K562 (cell line): ENCODE measurements at regions not wholly inside any gene's neighbourhood (a gene's known extent, or its start where the extent isn't known, plus 50 kb on each side); places are given as distances from the start of the nearest gene placed in this dataset.

Source experiments
- ATAC-seq: fragments of 200-7000 bp; cut with Tn5 transposase; 3 replicates; pipeline ENCODE4 v1.9.1; 2020; ENCODE audit warnings: moderate library complexity
- BruUV-seq: library from RNA; stranded (reverse); fragments of 400-500 nt; replicated peaks from 2 replicates; lab custom pipeline; 2021; lab: Mats Ljungman, UMichigan
- CTCF ChIA-PET: fragments of 300-600 bp; formaldehyde crosslinking; extraction: SDS; loops from one replicate; lab custom pipeline; 2021; ENCODE audit warnings: low intra/inter-chr PET ratio; lab: Yijun Ruan, JAX
- POLR2A ChIA-PET: fragments of 300-600, 350-650 bp; sonication (Branson Sonifier 250); formaldehyde crosslinking; extraction: SDS; loops from one replicate; lab custom pipeline; 2021; ENCODE audit warnings: antibody characterized with exemption, inconsistent platforms; lab: Yijun Ruan, JAX
- DNase-seq, 4 experiments: peaks; one replicate each; pipeline versions ENCODE4 v3.0.0 to v3.0.0-alpha.2; 2011 to 2018; ENCODE audit warnings: low spot score in 3 of 4, mixed read lengths in 3 of 4; ENCODE audit errors: extremely low read depth in 1 of 4
- FAIRE-seq: peaks from 2 replicates; lab custom pipeline; 2011; peaks lifted over from hg19 to GRCh38; lab: Jason Lieb, UNC
- H2AFZ ChIP-seq: 2 replicates; pipeline ENCODE4 v1.6.0; 2011; ENCODE audit warnings: low read depth, low read length, control low read depth, inconsistent platforms
- H3K27ac ChIP-seq: fragments of 200-600 bp; 3 replicates; pipeline ENCODE4 v1.8.0; 2011; ENCODE audit warnings: low read depth, mild to moderate bottlenecking, control low read depth, inconsistent platforms, low read length, moderate library complexity, mixed read lengths; ENCODE audit errors: extremely low read depth
- H3K27me3 ChIP-seq, 2 experiments: fragments of 300-600 bp in 1 of 2; 2 replicates in 1 of 2; 3 replicates in 1 of 2; pipeline versions ENCODE4 v1.6.0 to v1.8.0; 2011; ENCODE audit warnings: inconsistent platforms in 2 of 2, low read length in 2 of 2, mild to moderate bottlenecking in 1 of 2, mixed read lengths in 1 of 2, moderate library complexity in 1 of 2; ENCODE audit not compliant: control insufficient read depth in 2 of 2, insufficient read depth in 2 of 2
- H3K36me3 ChIP-seq: fragments of 300-600 bp; 3 replicates; pipeline ENCODE4 v1.8.0; 2011; ENCODE audit warnings: mild to moderate bottlenecking, low read length, inconsistent platforms; ENCODE audit not compliant: control insufficient read depth, insufficient read depth
- H3K4me1 ChIP-seq, 2 experiments: fragments of 200-600 bp in 1 of 2; replicated peaks in 1 of 2; 2 replicates in 1 of 2; 3 replicates in 1 of 2; pipeline versions ENCODE4 v1.5.1 to v1.8.0; 2011; ENCODE audit warnings: inconsistent platforms in 2 of 2, low read length in 2 of 2, mild to moderate bottlenecking in 1 of 2, mixed read lengths in 1 of 2, moderate library complexity in 1 of 2; ENCODE audit not compliant: control insufficient read depth in 2 of 2, insufficient read depth in 2 of 2
- H3K4me2 ChIP-seq: 2 replicates; pipeline ENCODE4 v1.6.1; 2011; ENCODE audit warnings: low read length, control low read depth, inconsistent platforms, mixed read lengths; ENCODE audit not compliant: insufficient read depth
- H3K4me3 ChIP-seq: fragments of 200-600 bp; sonication (generic), shearing (Covaris generic); 2 replicates; pipeline ENCODE4 v1.5.1; 2016; ENCODE audit warnings: control low read depth, inconsistent platforms
- H3K79me2 ChIP-seq: fragments of 200-600 bp; 3 replicates; pipeline ENCODE4 v1.8.0; 2011; ENCODE audit warnings: low read length, inconsistent platforms; ENCODE audit not compliant: control insufficient read depth, insufficient read depth
- H3K9ac ChIP-seq, 2 experiments: 2 replicates each; pipeline versions ENCODE4 v1.6.0 to v1.6.1; 2011; ENCODE audit warnings: low read depth in 2 of 2, low read length in 2 of 2, control low read depth in 1 of 2, inconsistent platforms in 1 of 2, mild to moderate bottlenecking in 1 of 2, mixed read lengths in 1 of 2; ENCODE audit not compliant: insufficient read depth in 1 of 2
- H3K9me1 ChIP-seq: one replicate; pipeline ENCODE4 v1.6.0; 2011; ENCODE audit warnings: inconsistent platforms, mild to moderate bottlenecking, low read length, moderate library complexity; ENCODE audit not compliant: control insufficient read depth, insufficient read depth
- H3K9me3 ChIP-seq: replicated peaks from 2 replicates; pipeline ENCODE4 v1.5.1; 2011; ENCODE audit warnings: low read depth, low read length, inconsistent platforms; ENCODE audit not compliant: control insufficient read depth, insufficient read depth
- H4K20me1 ChIP-seq: replicated peaks from 2 replicates; pipeline ENCODE4 v1.6.1; 2011; ENCODE audit warnings: low read length, inconsistent platforms, mixed read lengths; ENCODE audit not compliant: control insufficient read depth, insufficient read depth
- CCAR2 ChIP-seq: fragments of 200-400 bp; formaldehyde crosslinking; IDR thresholded peaks from 2 replicates; pipeline ENCODE4 v1.6.1; 2017; ENCODE audit warnings: mild to moderate bottlenecking, low read depth, low read length
- MTA2 ChIP-seq: fragments of 450-650 bp; IDR thresholded peaks from 2 replicates; pipeline ENCODE4 v1.6.1; 2016; ENCODE audit warnings: low read depth
- MXI1 ChIP-seq: IDR thresholded peaks from 2 replicates; pipeline ENCODE4 v1.6.1; 2011; ENCODE audit warnings: low read depth, mild to moderate bottlenecking, improper control_type of control experiment, low read length
- POLR2A ChIP-seq: fragments of 450-650 bp; conservative IDR thresholded peaks from 2 replicates; pipeline ENCODE4 v1.6.1; 2016
- RCOR1 ChIP-seq, 2 experiments: IDR thresholded peaks; 2 replicates each; pipeline ENCODE4 v1.6.1; 2012; ENCODE audit warnings: low read depth in 2 of 2, low read length in 2 of 2, borderline replicate concordance in 1 of 2, improper control_type of control experiment in 1 of 2
- SETDB1 ChIP-seq: IDR thresholded peaks from one replicate; pipeline ENCODE4 v1.6.1; 2012; ENCODE audit warnings: low read length, control low read depth, inconsistent platforms
- SLC30A9 ChIP-seq: fragments of 250-450 bp; sonication (Bioruptor Pico); IDR thresholded peaks from 2 replicates; pipeline ENCODE4 v1.8.0; 2022; ENCODE audit warnings: mild to moderate bottlenecking, moderate library complexity
- ZNF124 ChIP-seq: sonication (generic); formaldehyde crosslinking; IDR thresholded peaks from 2 replicates; pipeline ENCODE4 v1.8.1; 2022; ENCODE audit warnings: missing genetic modification reagents
- ZNF75A ChIP-seq: fragments of 450-650 bp; formaldehyde crosslinking; IDR thresholded peaks from 2 replicates; pipeline ENCODE4 v1.4.0; 2020; ENCODE audit warnings: mild to moderate bottlenecking
- WGBS: fragments of 100-300 bp; shearing (Covaris generic); methylation state at CpG from one replicate; pipeline ENCODE4 v1.1.6; 2016; ENCODE audit warnings: low coverage, mixed read lengths; ENCODE audit not compliant: insufficient coverage; ENCODE audit errors: missing lambda C conversion rate; 5-methylcytosine and 5-hydroxymethylcytosine counted together
- in situ Hi-C: fragments of 300-500 bp; cut with MboI; formaldehyde crosslinking; loops from 4 replicates; pipeline ENCODE4 v1.15.0; 2018; ENCODE audit warnings: inconsistent platforms, mixed read lengths
- intact Hi-C: fragments of 100-400 bp; cut with micrococcal nuclease; formaldehyde crosslinking; loops from 2 replicates; pipeline ENCODE4 v1.14.2; 2022
- TF ChIP-seq, protein P1 (sequence below): fragments of 450-650 bp; IDR thresholded peaks from 2 replicates; pipeline ENCODE4 v1.6.1; 2016; ENCODE audit warnings: low read depth, mild to moderate bottlenecking, moderate library complexity
- TF ChIP-seq, protein P2 (sequence below): fragments of 250-450 bp; sonication (Bioruptor Pico); IDR thresholded peaks from 2 replicates; pipeline ENCODE4 v1.5.1; 2021; ENCODE audit warnings: mild to moderate bottlenecking

DNA sequence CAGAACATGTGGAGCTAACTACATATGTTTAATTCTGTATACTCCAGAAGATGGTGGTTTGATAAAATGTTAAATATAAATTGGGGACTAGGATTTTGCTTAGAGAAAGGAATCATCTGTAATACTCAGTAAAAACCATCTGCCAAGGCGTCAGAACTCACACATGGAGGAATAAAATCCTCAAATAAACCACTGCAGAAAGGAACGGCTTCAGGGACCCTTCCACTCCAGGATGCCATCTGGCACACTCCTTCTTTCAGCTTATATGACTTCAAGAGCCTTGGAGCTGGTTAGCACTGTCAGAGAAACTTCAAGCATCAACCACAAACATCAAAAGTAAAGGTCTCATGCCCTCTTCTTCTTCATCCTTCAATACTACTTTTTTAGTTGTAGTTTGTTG lies 360.6 kb downstream of the PLK2 start:
- H3K4me2 ChIP-seq, result no peak overlapping the region
- FAIRE-seq, result no peak
- no peaks in the 10 kb centered on the region for H3K9me3 ChIP-seq
- H4K20me1 ChIP-seq, result no peaks in the 10 kb centered on the region
- no peaks in the 10 kb centered on the region for H3K4me1 ChIP-seq
- ATAC-seq, result no peak
- in situ Hi-C loops (no loop called here), intact Hi-C loops (no loop called here)
- no peak overlapping the region for H3K4me3 ChIP-seq
- no peaks in the 10 kb centered on the region for H3K79me2 ChIP-seq
- DNase-seq, result no peak
- TF ChIP-seq SLC30A9 (no peak), ZNF124 (no peak), POLR2A (no peak), CCAR2 (no peak), RCOR1 (IDR thresholded peaks at IDR 0.05; ENCODE audit: borderline replicate concordance in 1 of 2, low read depth in 2 of 2, low read length in 2 of 2) (no peak), ZNF75A (no peak), SETDB1 (no peak), MXI1 (no peak), MTA2 (no peak)
- TF ChIP-seq, protein P1, sequence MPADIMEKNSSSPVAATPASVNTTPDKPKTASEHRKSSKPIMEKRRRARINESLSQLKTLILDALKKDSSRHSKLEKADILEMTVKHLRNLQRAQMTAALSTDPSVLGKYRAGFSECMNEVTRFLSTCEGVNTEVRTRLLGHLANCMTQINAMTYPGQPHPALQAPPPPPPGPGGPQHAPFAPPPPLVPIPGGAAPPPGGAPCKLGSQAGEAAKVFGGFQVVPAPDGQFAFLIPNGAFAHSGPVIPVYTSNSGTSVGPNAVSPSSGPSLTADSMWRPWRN, result no peak
- TF ChIP-seq, protein P2, sequence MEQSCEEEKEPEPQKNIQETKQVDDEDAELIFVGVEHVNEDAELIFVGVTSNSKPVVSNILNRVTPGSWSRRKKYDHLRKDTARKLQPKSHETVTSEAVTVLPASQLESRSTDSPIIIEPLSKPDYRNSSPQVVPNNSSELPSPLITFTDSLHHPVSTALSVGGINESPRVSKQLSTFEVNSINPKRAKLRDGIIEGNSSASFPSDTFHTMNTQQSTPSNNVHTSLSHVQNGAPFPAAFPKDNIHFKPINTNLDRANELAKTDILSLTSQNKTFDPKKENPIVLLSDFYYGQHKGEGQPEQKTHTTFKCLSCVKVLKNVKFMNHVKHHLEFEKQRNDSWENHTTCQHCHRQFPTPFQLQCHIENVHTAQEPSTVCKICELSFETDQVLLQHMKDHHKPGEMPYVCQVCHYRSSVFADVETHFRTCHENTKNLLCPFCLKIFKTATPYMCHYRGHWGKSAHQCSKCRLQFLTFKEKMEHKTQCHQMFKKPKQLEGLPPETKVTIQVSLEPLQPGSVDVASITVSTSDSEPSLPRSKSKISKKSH (CRISPR knock-in tag), result no peak
- POLR2A ChIA-PET, result no interaction called here
- no peak overlapping the region for H2AFZ ChIP-seq
- CTCF ChIA-PET, result no interaction called here
- H3K9ac ChIP-seq, result no peak overlapping the region
- 19% methylated on average over 2 of the region's 2 CpGs for WGBS
- H3K9me1 ChIP-seq, result no peaks in the 10 kb centered on the region
- BruUV-seq, result no TSS peak
- H3K27ac ChIP-seq, result no peak overlapping the region
- no peaks in the 10 kb centered on the region for H3K36me3 ChIP-seq
- no peaks in the 10 kb centered on the region for H3K27me3 ChIP-seq
